Transverse colon (tissue), 4 donors: ENCODE measurements at regions not wholly inside any gene's neighbourhood (a gene's known extent, or its start where the extent isn't known, plus 50 kb on each side); places are given as distances from the start of the nearest gene placed in this dataset.

ENCODE experiments used
- DNase-seq: peaks from one replicate; pipeline ENCODE4 v3.0.0-alpha.2; 2019
- H3K27ac ChIP-seq, 4 donors: fragments of 200-600 bp; sonication (generic); 2 replicates each; pipeline ENCODE4 v1.5.1; 2016 to 2018; ENCODE audit warnings: inconsistent platforms in 4 of 4
- H3K27me3 ChIP-seq: fragments of 200-600 bp; sonication (generic); 2 replicates; pipeline ENCODE4 v1.5.1; 2017; ENCODE audit warnings: inconsistent platforms
- H3K36me3 ChIP-seq, 4 donors: fragments of 200-600 bp; sonication (generic); 2 replicates each; pipeline ENCODE4 v1.5.1; 2017 to 2019; ENCODE audit warnings: inconsistent platforms in 4 of 4
- H3K4me1 ChIP-seq, 4 donors: fragments of 200-600 bp; sonication (generic); 2 replicates each; pipeline ENCODE4 v1.5.1; 2017 to 2020; ENCODE audit warnings: inconsistent platforms in 4 of 4
- H3K4me3 ChIP-seq, 4 donors: fragments of 200-600 bp; sonication (generic); 1 replicate in 1 of 4; 2 replicates in 3 of 4; pipeline versions ENCODE4 v1.5.1 to v1.6.1; 2017 to 2019; ENCODE audit warnings: inconsistent platforms in 4 of 4
- H3K9me3 ChIP-seq, 2 donors: fragments of 200-600 bp; sonication (generic); 2 replicates each; pipeline ENCODE4 v1.5.1; 2017 to 2019; ENCODE audit warnings: inconsistent platforms in 2 of 2
- EP300 ChIP-seq: sonication (generic); formaldehyde crosslinking; IDR thresholded peaks from one replicate; pipeline ENCODE4 v1.6.1; 2017; ENCODE audit warnings: antibody characterized with exemption, low read depth
- POLR2A ChIP-seq: fragments of 450-650 bp; IDR thresholded peaks from one replicate; pipeline ENCODE4 v1.6.1; 2016; ENCODE audit warnings: antibody characterized with exemption, mild to moderate bottlenecking, moderate library complexity
- POLR2AphosphoS5 ChIP-seq, 3 donors: sonication (generic); formaldehyde crosslinking; IDR thresholded peaks; one replicate each; pipeline ENCODE4 v1.6.1; 2016; ENCODE audit warnings: antibody characterized with exemption in 3 of 3
- WGBS, 2 donors: methylation state at CpG; one replicate each; pipeline ENCODE4 v1.1.5; 2018; ENCODE audit warnings: low coverage in 1 of 2; 5-methylcytosine and 5-hydroxymethylcytosine counted together
- in situ Hi-C, 4 donors: fragments of 200-750 bp; cut with MboI; loops; one replicate each; pipeline versions ENCODE4 v1.15.0 to v1.15.1; 2017; ENCODE audit warnings: low sequenced_read_pairs in 3 of 4, low pct_ligation_motif_present in 1 of 4, low pct_unique_long_range_greater_than_20kb in 1 of 4
- intact Hi-C: fragments of 100-400 bp; cut with DNase I; formaldehyde crosslinking; loops from one replicate; pipeline ENCODE4 v1.15.1; 2023; ENCODE audit warnings: low total_unique reads
- TF ChIP-seq, protein P1 (sequence below), 5 experiments: fragments of 200-600 bp in 3 of 5; fragments of 450-650 bp in 2 of 5; sonication (generic) in 3 of 5; IDR thresholded peaks; 1 replicate in 2 of 5; 2 replicates in 3 of 5; pipeline ENCODE4 v1.5.1; 2016 to 2017; ENCODE audit warnings: antibody characterized with exemption in 5 of 5, inconsistent platforms in 3 of 5, mild to moderate bottlenecking in 2 of 5, moderate library complexity in 1 of 5

DNA sequence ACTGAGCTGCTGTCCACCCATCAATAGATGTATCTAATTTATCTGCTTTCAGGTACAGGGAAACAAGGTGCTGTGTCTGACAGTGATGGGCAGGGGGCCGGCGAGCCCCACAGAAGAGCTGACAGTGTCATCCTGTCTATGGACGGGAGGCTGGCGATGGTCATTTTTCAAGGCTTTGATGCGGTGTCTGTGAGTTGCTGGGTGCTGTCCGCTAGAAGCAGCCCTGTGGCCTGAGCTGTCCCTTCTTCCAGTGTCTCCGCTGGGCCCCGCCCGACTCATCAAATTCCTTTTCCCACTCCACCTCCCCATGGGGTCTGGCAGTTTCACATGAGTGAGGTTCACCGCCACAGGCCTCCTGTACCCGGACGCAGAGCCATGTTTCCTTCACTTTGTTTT lies 161.4 kb upstream of the PMEPA1 start:
- TF ChIP-seq POLR2AphosphoS5 (IDR thresholded peaks at IDR 0.05): no peak
- no peak for TF ChIP-seq EP300
- TF ChIP-seq, protein P1, sequence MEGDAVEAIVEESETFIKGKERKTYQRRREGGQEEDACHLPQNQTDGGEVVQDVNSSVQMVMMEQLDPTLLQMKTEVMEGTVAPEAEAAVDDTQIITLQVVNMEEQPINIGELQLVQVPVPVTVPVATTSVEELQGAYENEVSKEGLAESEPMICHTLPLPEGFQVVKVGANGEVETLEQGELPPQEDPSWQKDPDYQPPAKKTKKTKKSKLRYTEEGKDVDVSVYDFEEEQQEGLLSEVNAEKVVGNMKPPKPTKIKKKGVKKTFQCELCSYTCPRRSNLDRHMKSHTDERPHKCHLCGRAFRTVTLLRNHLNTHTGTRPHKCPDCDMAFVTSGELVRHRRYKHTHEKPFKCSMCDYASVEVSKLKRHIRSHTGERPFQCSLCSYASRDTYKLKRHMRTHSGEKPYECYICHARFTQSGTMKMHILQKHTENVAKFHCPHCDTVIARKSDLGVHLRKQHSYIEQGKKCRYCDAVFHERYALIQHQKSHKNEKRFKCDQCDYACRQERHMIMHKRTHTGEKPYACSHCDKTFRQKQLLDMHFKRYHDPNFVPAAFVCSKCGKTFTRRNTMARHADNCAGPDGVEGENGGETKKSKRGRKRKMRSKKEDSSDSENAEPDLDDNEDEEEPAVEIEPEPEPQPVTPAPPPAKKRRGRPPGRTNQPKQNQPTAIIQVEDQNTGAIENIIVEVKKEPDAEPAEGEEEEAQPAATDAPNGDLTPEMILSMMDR (IDR thresholded peaks at IDR 0.05): no peak
- TF ChIP-seq POLR2A: no peak
- Histone ChIP-seq H3K4me1 (no peaks in the 10 kb centered on the region), H3K4me3 (no peak overlapping the region), H3K27ac (no peak overlapping the region), H3K36me3 (no peaks in the 10 kb centered on the region), H3K27me3 (no peaks in the 10 kb centered on the region), H3K9me3 (no peaks in the 10 kb centered on the region)
- intact Hi-C loops (no loop called here), in situ Hi-C loops (no loop called here)
- WGBS, 2 donors: 91% methylated on average over 12 of the region's 12 CpGs; no CpG with 5 or more reads in 1 of the 2 donors
- DNase-seq: no peak

DNA sequence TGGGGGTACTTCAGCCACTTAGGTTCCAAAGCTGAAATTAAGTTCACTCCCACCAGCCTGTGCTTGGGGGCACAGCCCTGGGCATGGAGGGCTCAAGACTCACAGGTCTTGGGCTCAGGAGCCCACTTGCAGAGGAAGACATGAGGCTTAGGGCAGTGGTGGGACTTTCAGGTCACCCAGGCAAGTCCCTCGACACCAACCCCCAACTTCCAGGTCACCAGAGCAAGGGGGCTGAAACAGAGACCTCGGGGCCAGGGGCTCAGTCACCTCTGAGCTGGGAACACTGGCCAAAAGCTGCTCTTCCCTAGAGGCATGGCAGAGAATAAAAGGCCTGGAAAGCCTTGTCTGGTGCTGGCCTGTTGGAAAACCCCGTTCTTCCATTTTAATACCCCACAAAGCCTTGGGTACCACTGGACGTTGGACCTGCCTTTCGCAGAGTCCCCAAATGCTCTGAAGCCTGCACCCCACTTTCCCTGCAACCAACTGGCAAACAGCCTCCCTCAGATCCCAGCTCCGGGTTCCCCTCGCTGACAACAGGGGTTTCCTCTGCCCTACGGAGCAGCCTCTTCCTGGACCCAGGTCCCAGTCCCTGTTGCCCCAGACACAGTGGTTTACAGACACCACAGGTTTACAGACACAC lies 160.9 kb upstream of the PMEPA1 start:
- no peak for DNase-seq
- intact Hi-C loops (no loop called here), in situ Hi-C loops (no loop called here)
- Histone ChIP-seq H3K27ac (no peak overlapping the region), H3K9me3 (no peaks in the 10 kb centered on the region), H3K4me3 (no peak overlapping the region), H3K27me3 (peaks cover 3% of the 10 kb centered on the region), H3K36me3 (no peaks in the 10 kb centered on the region), H3K4me1 (no peaks in the 10 kb centered on the region)
- TF ChIP-seq POLR2AphosphoS5 (IDR thresholded peaks at IDR 0.05): no peak
- TF ChIP-seq POLR2A: no peak
- no peak for TF ChIP-seq EP300
- TF ChIP-seq, protein P1 (IDR thresholded peaks at IDR 0.05): no peak
- 72% methylated on average over 8 of the region's 8 CpGs; no CpG with 5 or more reads in 1 of the 2 donors for WGBS, 2 donors

DNA sequence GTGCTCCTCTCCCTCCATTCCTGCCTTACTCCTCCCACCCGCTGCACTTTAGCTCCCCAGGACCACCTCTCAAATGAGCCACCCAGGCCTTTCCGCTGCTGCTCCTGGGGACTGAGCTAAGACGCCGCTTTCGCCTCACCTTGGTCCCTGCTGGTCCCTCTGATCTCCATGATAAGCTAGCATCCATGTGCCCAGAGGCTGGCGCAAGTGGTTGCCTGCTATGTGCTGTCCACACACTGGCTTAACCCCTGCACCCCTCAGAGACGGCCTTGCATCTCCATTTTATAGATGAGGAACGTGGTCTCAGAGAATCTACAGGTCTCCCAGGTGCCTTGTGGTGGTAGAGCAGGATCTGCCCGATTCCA lies 160.1 kb upstream of the PMEPA1 start:
- intact Hi-C loops (no loop called here), in situ Hi-C loops (no loop called here)
- TF ChIP-seq, protein P1 (IDR thresholded peaks at IDR 0.05): no peak
- TF ChIP-seq EP300 (no peak), POLR2A (no peak), POLR2AphosphoS5 (IDR thresholded peaks at IDR 0.05) (no peak)
- DNase-seq: no peak
- H3K4me1 ChIP-seq: no peaks in the 10 kb centered on the region
- H3K4me3 ChIP-seq: no peak overlapping the region
- H3K27ac ChIP-seq: no peak overlapping the region
- H3K27me3 ChIP-seq: peaks cover 3% of the 10 kb centered on the region
- no peaks in the 10 kb centered on the region for H3K9me3 ChIP-seq
- WGBS, 2 donors: 64 to 79% methylated on average over 5 to 9 of the region's 9 CpGs
- H3K36me3 ChIP-seq: no peaks in the 10 kb centered on the region

DNA sequence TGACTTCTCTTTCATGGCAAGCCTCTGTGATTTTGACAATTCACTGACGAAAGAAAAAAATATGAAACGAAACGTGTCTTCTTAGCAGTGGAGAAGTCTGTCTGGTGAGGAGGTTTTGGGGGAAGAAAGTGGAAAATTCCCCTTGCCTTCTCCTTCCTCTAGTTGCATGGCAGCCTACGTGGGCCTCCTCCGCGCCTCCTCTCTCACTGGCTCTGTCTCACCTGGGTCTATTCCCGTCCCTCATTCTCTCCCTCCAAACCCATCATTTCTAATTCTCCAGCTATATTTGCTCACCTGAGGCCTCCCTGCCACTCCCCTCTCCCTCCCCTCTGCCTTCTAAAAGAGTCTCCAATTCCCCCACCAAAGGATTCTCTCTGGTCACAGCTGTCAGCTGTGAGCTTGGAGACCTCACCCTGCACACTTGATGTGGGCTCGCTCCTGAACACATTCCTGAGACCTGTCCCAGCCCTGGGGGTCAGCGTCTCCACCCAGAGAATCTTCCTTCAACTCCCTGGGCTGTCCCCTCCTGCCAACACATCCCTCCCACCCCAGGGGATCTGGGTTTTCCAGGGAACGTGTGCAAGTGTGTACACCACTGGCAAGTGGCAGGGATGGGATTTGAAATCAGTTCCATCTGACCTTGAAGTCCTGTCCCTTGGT lies 159.6 kb upstream of the PMEPA1 start:
- in situ Hi-C loops: no loop called here
- DNase-seq: no peak

More for the DNA sequence above, 159.6 kb upstream of the PMEPA1 start:
- Histone ChIP-seq H3K9me3 (no peaks in the 10 kb centered on the region), H3K4me3 (no peak overlapping the region), H3K27me3 (peaks cover 3% of the 10 kb centered on the region), H3K4me1 (no peaks in the 10 kb centered on the region), H3K27ac (no peak overlapping the region), H3K36me3 (no peaks in the 10 kb centered on the region)
- no peak for TF ChIP-seq POLR2AphosphoS5 (IDR thresholded peaks at IDR 0.05)
- no peak for TF ChIP-seq EP300
- no peak for TF ChIP-seq POLR2A
- TF ChIP-seq, protein P1 (IDR thresholded peaks at IDR 0.05): no peak
- intact Hi-C loops: no loop called here
- 64 to 71% methylated on average over 7 to 10 of the region's 10 CpGs for WGBS, 2 donors
